GM23338 (cell line): ENCODE measurements at regions not wholly inside any gene's neighbourhood (a gene's known extent, or its start where the extent isn't known, plus 50 kb on each side); places are given as distances from the start of the nearest gene placed in this dataset.

Experiments used
- ATAC-seq: fragments of 200-7000 bp; cut with Tn5 transposase; 3 replicates; pipeline ENCODE4 v1.9.1; 2020
- DNase-seq: peaks from one replicate; pipeline ENCODE4 v3.0.0-alpha.2; 2015; ENCODE audit warnings: low spot score
- H2AFZ ChIP-seq: fragments of 200-600 bp; sonication (generic); 2 replicates; pipeline ENCODE4 v1.8.0; 2016; ENCODE audit warnings: antibody characterized with exemption, mild to moderate bottlenecking, moderate library complexity
- H3F3A ChIP-seq: fragments of 200-600 bp; sonication (generic); replicated peaks from 2 replicates; pipeline ENCODE4 v1.8.0; 2017; ENCODE audit warnings: antibody characterized with exemption, mixed run types, low read depth
- H3K27ac ChIP-seq: fragments of 200-600 bp; sonication (generic); 2 replicates; pipeline ENCODE4 v1.6.1; 2016; ENCODE audit warnings: low read depth
- H3K27me3 ChIP-seq: fragments of 200-600 bp; sonication (generic); 2 replicates; pipeline ENCODE4 v1.8.0; 2016; ENCODE audit warnings: mild to moderate bottlenecking, mixed run types, moderate library complexity; ENCODE audit not compliant: insufficient read depth
- H3K36me3 ChIP-seq: fragments of 200-600 bp; sonication (generic); 2 replicates; pipeline ENCODE4 v1.8.0; 2016; ENCODE audit warnings: mild to moderate bottlenecking; ENCODE audit not compliant: insufficient read depth
- H3K4me1 ChIP-seq: fragments of 200-600 bp; sonication (generic); 2 replicates; pipeline ENCODE4 v1.8.0; 2016; ENCODE audit warnings: mild to moderate bottlenecking, moderate library complexity; ENCODE audit not compliant: insufficient read depth
- H3K4me2 ChIP-seq: fragments of 200-600 bp; sonication (generic); 2 replicates; pipeline ENCODE4 v1.7.1; 2017; ENCODE audit warnings: mixed run types
- H3K4me3 ChIP-seq: fragments of 200-600 bp; sonication (generic); 2 replicates; pipeline ENCODE4 v1.6.1; 2016; ENCODE audit warnings: mixed run types
- H3K79me2 ChIP-seq: fragments of 200-600 bp; sonication (generic); replicated peaks from 2 replicates; pipeline ENCODE4 v1.8.0; 2017; ENCODE audit warnings: mild to moderate bottlenecking; ENCODE audit not compliant: insufficient read depth
- H3K9me2 ChIP-seq: fragments of 200-600 bp; sonication (generic); 2 replicates; pipeline ENCODE4 v1.8.0; 2017; ENCODE audit not compliant: insufficient read depth
- H4K20me1 ChIP-seq: fragments of 200-600 bp; sonication (generic); replicated peaks from 2 replicates; pipeline ENCODE4 v1.8.0; 2017; ENCODE audit warnings: mild to moderate bottlenecking; ENCODE audit not compliant: insufficient read depth
- H3K27ac Mint-ChIP-seq: 2 replicates; pipeline ENCODE4 v1.8.0; 2020; ENCODE audit warnings: inconsistent platforms, mild to moderate bottlenecking, moderate library complexity, mixed read lengths
- H3K27me3 Mint-ChIP-seq: 3 replicates; pipeline ENCODE4 v1.8.0; 2022; ENCODE audit warnings: low read depth, mild to moderate bottlenecking, moderate library complexity, mixed read lengths, inconsistent platforms; ENCODE audit not compliant: insufficient read depth, poor library complexity
- H3K36me3 Mint-ChIP-seq: 3 replicates; pipeline ENCODE4 v1.8.0; 2021; ENCODE audit warnings: low read depth, mild to moderate bottlenecking, inconsistent platforms, moderate library complexity, mixed read lengths
- H3K4me1 Mint-ChIP-seq: 3 replicates; pipeline ENCODE4 v1.8.0; 2020; ENCODE audit warnings: mild to moderate bottlenecking, inconsistent platforms, mixed read lengths
- H3K4me3 Mint-ChIP-seq: 3 replicates; pipeline ENCODE4 v1.8.0; 2021; ENCODE audit warnings: moderate library complexity, mild to moderate bottlenecking, inconsistent platforms, mixed read lengths
- H3K9me3 Mint-ChIP-seq: 3 replicates; pipeline ENCODE4 v1.8.0; 2020; ENCODE audit warnings: moderate library complexity, mild to moderate bottlenecking, inconsistent platforms, mixed read lengths
- CREB1 ChIP-seq: fragments of 250-450 bp; sonication (Bioruptor Pico); IDR thresholded peaks from 2 replicates; pipeline ENCODE4 v1.5.0; 2020; ENCODE audit warnings: low read depth, mild to moderate bottlenecking, moderate library complexity
- CTCF ChIP-seq, 2 experiments: fragments of 200-600 bp in 1 of 2; sonication (generic) in 1 of 2; conservative IDR thresholded peaks; 2 replicates each; pipeline versions ENCODE4 v1.5.1 to v1.6.1; 2016 to 2017; ENCODE audit warnings: antibody characterized with exemption in 2 of 2, low read depth in 2 of 2, mild to moderate bottlenecking in 2 of 2, moderate library complexity in 1 of 2
- ETS1 ChIP-seq: IDR thresholded peaks from 2 replicates; pipeline ENCODE4 v1.6.1; 2016; ENCODE audit warnings: antibody characterized with exemption
- EZH2 ChIP-seq: fragments of 200-600 bp; sonication (generic); IDR thresholded peaks from one replicate; pipeline ENCODE4 v1.8.0; 2017; ENCODE audit warnings: antibody characterized with exemption, mild to moderate bottlenecking, low read depth; ENCODE audit not compliant: unreplicated experiment
- EZH2phosphoT487 ChIP-seq: fragments of 200-600 bp; sonication (generic); IDR thresholded peaks from one replicate; pipeline ENCODE4 v1.8.1; 2018; ENCODE audit warnings: antibody characterized with exemption; ENCODE audit not compliant: unreplicated experiment
- JUNB ChIP-seq: IDR thresholded peaks from one replicate; pipeline ENCODE4 v1.6.1; 2016; ENCODE audit warnings: antibody characterized with exemption; ENCODE audit not compliant: unreplicated experiment
- NANOG ChIP-seq: IDR thresholded peaks from 2 replicates; pipeline ENCODE4 v1.6.1; 2016; ENCODE audit warnings: antibody characterized with exemption, borderline replicate concordance
- POLR2AphosphoS5 ChIP-seq: IDR thresholded peaks from 2 replicates; pipeline ENCODE4 v1.6.1; 2016; ENCODE audit warnings: antibody characterized with exemption, low read depth
- STAT1 ChIP-seq: IDR thresholded peaks from one replicate; pipeline ENCODE4 v1.6.1; 2016; ENCODE audit warnings: antibody characterized with exemption; ENCODE audit not compliant: unreplicated experiment
- ZNF114 ChIP-seq: fragments of 250-450 bp; sonication (Bioruptor Pico); IDR thresholded peaks from 2 replicates; pipeline ENCODE4 v1.5.0; 2020; ENCODE audit warnings: mild to moderate bottlenecking, moderate library complexity
- ZNF331 ChIP-seq: fragments of 250-450 bp; sonication (Bioruptor Pico); IDR thresholded peaks from 2 replicates; pipeline ENCODE4 v1.5.0; 2020; ENCODE audit warnings: low read depth, mild to moderate bottlenecking, moderate library complexity
- ZNF462 ChIP-seq: fragments of 250-450 bp; sonication (Bioruptor Pico); IDR thresholded peaks from 2 replicates; pipeline ENCODE4 v1.5.0; 2020; ENCODE audit warnings: mild to moderate bottlenecking, moderate library complexity
- TF ChIP-seq, protein P1 (sequence below): IDR thresholded peaks from one replicate; pipeline ENCODE4 v1.6.1; 2018; ENCODE audit warnings: antibody characterized with exemption; ENCODE audit not compliant: unreplicated experiment

DNA sequence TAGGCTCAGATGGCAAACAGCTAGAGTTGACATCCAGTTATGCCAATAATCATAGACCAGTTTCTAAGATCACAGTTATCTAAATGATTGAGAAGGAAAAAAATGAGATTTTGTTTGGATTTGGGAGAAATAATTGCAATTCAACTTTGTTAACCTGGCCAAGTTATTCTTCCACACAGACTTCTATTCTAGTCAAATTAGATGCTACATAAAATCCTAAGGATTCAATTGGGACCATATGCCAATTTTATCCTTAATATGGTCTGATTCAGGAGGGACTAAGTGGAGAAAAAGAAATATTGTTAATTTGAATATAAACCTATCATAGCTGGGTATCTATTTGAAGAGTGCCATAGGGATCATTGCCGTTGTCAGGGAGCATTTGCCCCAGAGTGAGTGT, 178.3 kb upstream of the SLC7A11 start:
- Histone ChIP-seq H4K20me1 (no peaks in the 10 kb centered on the region), H3K4me1 (no peaks in the 10 kb centered on the region), H3K79me2 (no peaks in the 10 kb centered on the region), H3F3A (no peaks in the 10 kb centered on the region), H3K4me2 (no peak overlapping the region), H3K27ac (no peak overlapping the region), H3K36me3 (no peaks in the 10 kb centered on the region), H3K9me2 (peaks cover 4% of the 10 kb centered on the region; the same call in 1 of the 2 replicates), H3K27me3 (no peaks in the 10 kb centered on the region), H3K4me3 (no peak overlapping the region), H2AFZ (no peak overlapping the region)
- Mint-ChIP-seq H3K9me3 (no peaks in the 10 kb centered on the region), H3K27ac (no peak overlapping the region), H3K36me3 (no peaks in the 10 kb centered on the region), H3K27me3 (no peaks in the 10 kb centered on the region), H3K4me1 (no peaks in the 10 kb centered on the region), H3K4me3 (no peak overlapping the region)
- no peak for TF ChIP-seq EZH2phosphoT487
- TF ChIP-seq ZNF331 (CRISPR knock-in tag) = no peak
- TF ChIP-seq ZNF114 (CRISPR knock-in tag) = no peak
- no peak for TF ChIP-seq STAT1
- TF ChIP-seq, protein P1, sequence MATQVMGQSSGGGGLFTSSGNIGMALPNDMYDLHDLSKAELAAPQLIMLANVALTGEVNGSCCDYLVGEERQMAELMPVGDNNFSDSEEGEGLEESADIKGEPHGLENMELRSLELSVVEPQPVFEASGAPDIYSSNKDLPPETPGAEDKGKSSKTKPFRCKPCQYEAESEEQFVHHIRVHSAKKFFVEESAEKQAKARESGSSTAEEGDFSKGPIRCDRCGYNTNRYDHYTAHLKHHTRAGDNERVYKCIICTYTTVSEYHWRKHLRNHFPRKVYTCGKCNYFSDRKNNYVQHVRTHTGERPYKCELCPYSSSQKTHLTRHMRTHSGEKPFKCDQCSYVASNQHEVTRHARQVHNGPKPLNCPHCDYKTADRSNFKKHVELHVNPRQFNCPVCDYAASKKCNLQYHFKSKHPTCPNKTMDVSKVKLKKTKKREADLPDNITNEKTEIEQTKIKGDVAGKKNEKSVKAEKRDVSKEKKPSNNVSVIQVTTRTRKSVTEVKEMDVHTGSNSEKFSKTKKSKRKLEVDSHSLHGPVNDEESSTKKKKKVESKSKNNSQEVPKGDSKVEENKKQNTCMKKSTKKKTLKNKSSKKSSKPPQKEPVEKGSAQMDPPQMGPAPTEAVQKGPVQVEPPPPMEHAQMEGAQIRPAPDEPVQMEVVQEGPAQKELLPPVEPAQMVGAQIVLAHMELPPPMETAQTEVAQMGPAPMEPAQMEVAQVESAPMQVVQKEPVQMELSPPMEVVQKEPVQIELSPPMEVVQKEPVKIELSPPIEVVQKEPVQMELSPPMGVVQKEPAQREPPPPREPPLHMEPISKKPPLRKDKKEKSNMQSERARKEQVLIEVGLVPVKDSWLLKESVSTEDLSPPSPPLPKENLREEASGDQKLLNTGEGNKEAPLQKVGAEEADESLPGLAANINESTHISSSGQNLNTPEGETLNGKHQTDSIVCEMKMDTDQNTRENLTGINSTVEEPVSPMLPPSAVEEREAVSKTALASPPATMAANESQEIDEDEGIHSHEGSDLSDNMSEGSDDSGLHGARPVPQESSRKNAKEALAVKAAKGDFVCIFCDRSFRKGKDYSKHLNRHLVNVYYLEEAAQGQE = no peak
- no peak for TF ChIP-seq CTCF (conservative IDR thresholded peaks at IDR 0.05; ENCODE audit: low read depth in 2 of 2)
- TF ChIP-seq POLR2AphosphoS5 = no peak
- TF ChIP-seq ETS1 = no peak
- no peak for TF ChIP-seq CREB1
- TF ChIP-seq EZH2 = no peak
- no peak for TF ChIP-seq NANOG
- no peak for TF ChIP-seq ZNF462 (CRISPR knock-in tag)
- TF ChIP-seq JUNB = no peak
- no peak for DNase-seq
- ATAC-seq = no peak
